BLaER1 (cell line): ENCODE measurements at regions not wholly inside any gene's neighbourhood (a gene's known extent, or its start where the extent isn't known, plus 50 kb on each side); places are given as distances from the start of the nearest gene placed in this dataset.

Experiments used
- H3K27ac ChIP-seq: shearing (Covaris generic); formaldehyde crosslinking; 2 replicates; pipeline ENCODE4 v1.8.1; 2022
- H3K27me3 ChIP-seq: shearing (Covaris generic); formaldehyde crosslinking; 2 replicates; pipeline ENCODE4 v1.8.1; 2022
- H3K36me3 ChIP-seq: shearing (Covaris generic); formaldehyde crosslinking; 2 replicates; pipeline ENCODE4 v1.8.1; 2022
- H3K4me1 ChIP-seq: shearing (Covaris generic); formaldehyde crosslinking; 2 replicates; pipeline ENCODE4 v1.8.1; 2022
- H3K4me2 ChIP-seq: shearing (Covaris generic); formaldehyde crosslinking; 2 replicates; pipeline ENCODE4 v1.8.1; 2022
- H3K4me3 ChIP-seq: shearing (Covaris generic); formaldehyde crosslinking; 2 replicates; pipeline ENCODE4 v1.8.1; 2022
- H3K9ac ChIP-seq: shearing (Covaris generic); formaldehyde crosslinking; 2 replicates; pipeline ENCODE4 v1.8.1; 2022
- H3K9me3 ChIP-seq: shearing (Covaris generic); formaldehyde crosslinking; 2 replicates; pipeline ENCODE4 v1.8.1; 2022
- H4K20me1 ChIP-seq: shearing (Covaris generic); formaldehyde crosslinking; 2 replicates; pipeline ENCODE4 v1.8.1; 2022
- Cebpa-rat ChIP-seq: shearing (Covaris generic); IDR thresholded peaks from 2 replicates; pipeline ENCODE4 v1.8.1; 2022

DNA sequence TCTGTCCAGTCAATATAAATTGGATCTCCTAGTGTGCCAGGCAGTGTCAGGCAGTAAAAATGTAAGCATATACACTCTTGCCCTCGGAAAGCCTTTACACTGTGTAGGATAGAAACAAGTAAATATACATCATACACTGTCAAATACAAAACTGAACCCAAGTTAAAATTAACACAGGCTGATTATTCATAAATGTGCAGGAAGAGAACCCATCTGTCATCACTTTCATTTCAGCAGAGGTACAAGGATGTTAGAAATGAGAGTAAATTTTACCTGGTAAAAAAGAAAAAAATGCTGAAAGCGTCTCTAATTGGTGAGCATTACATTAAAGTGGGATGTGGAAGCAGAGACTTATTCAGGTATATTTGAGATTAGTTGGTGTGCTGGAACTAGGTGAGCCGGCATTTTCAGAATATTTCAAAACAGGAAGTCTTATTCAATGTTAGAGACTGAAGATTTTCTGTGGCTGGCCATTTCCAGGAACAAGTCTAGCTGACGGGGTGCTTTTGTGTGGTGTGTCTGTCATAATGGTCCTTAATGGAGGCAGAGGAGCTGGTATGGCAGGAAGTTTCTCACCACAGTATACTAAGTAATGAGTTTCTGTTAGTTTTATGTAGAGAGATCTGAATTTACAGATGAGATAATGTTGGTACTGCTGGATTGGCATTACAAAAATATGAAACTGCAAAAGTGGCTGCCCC is 192.6 kb downstream of the CASP12 start:
- no peaks in the 10 kb centered on the region for H3K27me3 ChIP-seq
- H3K36me3 ChIP-seq = no peaks in the 10 kb centered on the region
- peak overlapping the region; percentile 14 for H3K27ac ChIP-seq
- peaks cover 22% of the 10 kb centered on the region for H3K4me1 ChIP-seq
- no peak for TF ChIP-seq Cebpa-rat
- no peaks in the 10 kb centered on the region for H3K9me3 ChIP-seq
- H4K20me1 ChIP-seq = no peaks in the 10 kb centered on the region
- peak overlapping the region; percentile 12; the same call in 1 of the 2 replicates for H3K4me3 ChIP-seq
- H3K9ac ChIP-seq = peak overlapping the region; percentile 30
- peak overlapping the region; percentile 57 for H3K4me2 ChIP-seq

GRCh38 chr11:104704888-104705287 is 193.4 kb downstream of the CASP12 start:
- no peak overlapping the region for H3K9ac ChIP-seq
- peak overlapping the region; percentile 57 for H3K4me2 ChIP-seq
- no peak overlapping the region for H3K27ac ChIP-seq

GRCh38 chr11:104704146-104704830 is 194.0 kb downstream of the CASP12 start:
- Histone ChIP-seq H3K9me3 (no peaks in the 10 kb centered on the region), H3K9ac (no peak overlapping the region), H3K4me2 (no peak overlapping the region), H3K27ac (no peak overlapping the region), H3K4me1 (peaks cover 22% of the 10 kb centered on the region), H3K4me3 (no peak overlapping the region), H3K27me3 (no peaks in the 10 kb centered on the region), H4K20me1 (no peaks in the 10 kb centered on the region), H3K36me3 (no peaks in the 10 kb centered on the region)
- no peak for TF ChIP-seq Cebpa-rat

More at GRCh38 chr11:104704888-104705287, 193.4 kb downstream of the CASP12 start:
- peaks cover 22% of the 10 kb centered on the region for H3K4me1 ChIP-seq
- no peaks in the 10 kb centered on the region for H3K27me3 ChIP-seq
- no peaks in the 10 kb centered on the region for H3K36me3 ChIP-seq
- TF ChIP-seq Cebpa-rat = no peak
- H4K20me1 ChIP-seq = no peaks in the 10 kb centered on the region
- no peaks in the 10 kb centered on the region for H3K9me3 ChIP-seq
- no peak overlapping the region for H3K4me3 ChIP-seq

DNA sequence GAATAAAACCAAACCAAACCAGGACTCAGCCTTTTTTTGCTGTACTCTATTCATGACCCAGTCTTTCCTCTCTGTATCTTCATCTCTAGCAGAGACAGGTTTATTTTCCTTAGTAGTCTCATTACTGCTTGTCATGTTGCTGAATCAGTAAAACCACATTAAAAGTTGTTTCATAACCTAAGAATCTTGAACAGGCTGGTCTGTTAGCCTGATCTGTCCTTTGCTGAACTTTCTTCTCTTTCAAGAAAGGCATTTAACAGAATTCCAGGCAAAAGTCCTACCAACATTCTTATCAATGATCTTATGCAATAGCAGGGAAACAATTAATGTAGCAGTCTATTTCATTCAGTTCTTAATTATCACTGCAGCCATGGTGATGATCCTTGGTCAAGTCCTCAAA is 197.7 kb downstream of the CASP12 start:
- no peaks in the 10 kb centered on the region for H3K9me3 ChIP-seq
- H3K9ac ChIP-seq = no peak overlapping the region
- H4K20me1 ChIP-seq = no peaks in the 10 kb centered on the region
- no peak for TF ChIP-seq Cebpa-rat
- no peak overlapping the region for H3K4me2 ChIP-seq
- no peak overlapping the region for H3K27ac ChIP-seq
- H3K27me3 ChIP-seq = no peaks in the 10 kb centered on the region
- H3K36me3 ChIP-seq = no peaks in the 10 kb centered on the region
- no peak overlapping the region for H3K4me3 ChIP-seq
- peaks cover 10% of the 10 kb centered on the region for H3K4me1 ChIP-seq

DNA sequence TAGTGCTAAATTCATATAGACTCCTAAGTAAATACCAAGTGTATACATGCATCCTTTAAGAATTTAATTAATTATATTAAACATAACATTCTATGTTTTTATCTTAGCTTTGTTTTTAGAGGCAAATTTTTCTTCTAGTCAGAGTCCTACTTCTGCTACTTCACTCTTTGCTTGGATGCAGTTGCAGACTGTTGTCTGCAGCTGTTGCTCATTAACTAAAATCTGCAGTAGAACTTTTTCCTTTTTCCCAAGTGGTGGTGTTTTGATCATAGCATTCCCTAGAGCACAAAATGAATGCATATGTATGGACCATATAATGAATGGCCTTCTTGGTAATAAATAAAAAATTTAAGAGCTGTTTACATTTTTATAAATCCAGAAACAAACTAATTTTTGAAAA is 198.3 kb downstream of the CASP12 start:
- no peak overlapping the region for H3K27ac ChIP-seq

GRCh38 chr11:104695065-104695463 is 203.2 kb downstream of the CASP12 start:
- Histone ChIP-seq H3K4me1 (no peaks in the 10 kb centered on the region), H3K4me2 (no peak overlapping the region), H3K27me3 (no peaks in the 10 kb centered on the region), H3K9ac (no peak overlapping the region), H3K36me3 (no peaks in the 10 kb centered on the region), H3K27ac (no peak overlapping the region), H3K4me3 (no peak overlapping the region), H3K9me3 (no peaks in the 10 kb centered on the region), H4K20me1 (no peaks in the 10 kb centered on the region)
- TF ChIP-seq Cebpa-rat = no peak

More for the DNA sequence above, 198.3 kb downstream of the CASP12 start:
- H4K20me1 ChIP-seq = no peaks in the 10 kb centered on the region
- H3K4me2 ChIP-seq = no peak overlapping the region
- H3K9me3 ChIP-seq = no peaks in the 10 kb centered on the region
- no peak for TF ChIP-seq Cebpa-rat
- H3K36me3 ChIP-seq = no peaks in the 10 kb centered on the region
- H3K4me1 ChIP-seq = peaks cover 4% of the 10 kb centered on the region; the same call in 1 of the 2 replicates
- no peaks in the 10 kb centered on the region for H3K27me3 ChIP-seq
- no peak overlapping the region for H3K4me3 ChIP-seq
- H3K9ac ChIP-seq = no peak overlapping the region

DNA sequence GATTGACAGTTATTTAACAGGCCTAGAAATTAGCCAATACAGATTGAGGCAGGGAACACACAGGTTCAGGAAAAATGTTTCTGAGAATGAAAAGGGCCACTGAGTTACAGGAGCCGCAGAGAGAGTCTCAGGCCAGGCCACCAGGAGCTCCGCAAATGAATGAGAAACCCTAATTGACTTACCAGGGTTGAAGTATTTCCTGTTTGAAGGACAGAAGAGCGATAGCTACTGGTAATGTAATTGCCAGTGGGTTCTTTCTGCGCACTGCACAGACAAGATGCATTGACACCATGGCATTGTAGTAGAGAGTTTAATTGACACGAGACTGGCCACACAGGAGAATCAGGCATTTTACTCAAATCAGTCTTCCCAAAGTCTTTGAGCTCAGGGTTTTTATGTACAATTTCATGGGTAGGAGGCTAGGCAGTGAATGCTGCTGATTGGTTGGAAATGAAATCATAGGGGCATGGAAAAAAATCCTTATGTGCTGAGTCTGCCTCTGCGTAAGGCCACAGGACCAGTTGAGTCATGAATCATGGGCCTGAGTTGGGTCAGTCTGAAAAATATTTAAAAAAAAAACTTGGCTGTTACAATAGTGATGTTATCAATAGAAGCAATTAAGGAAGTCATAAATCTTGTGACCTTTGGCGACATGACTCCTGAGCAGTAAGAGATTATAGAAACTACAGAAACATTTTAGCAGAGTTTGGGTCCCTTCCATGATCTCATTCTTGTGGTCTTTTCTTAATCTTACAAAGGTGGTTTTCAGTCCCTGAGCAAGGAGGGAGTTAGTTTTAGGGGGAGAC is 203.8 kb downstream of the CASP12 start:
- Histone ChIP-seq H3K9me3 (no peaks in the 10 kb centered on the region), H3K4me1 (no peaks in the 10 kb centered on the region), H3K27ac (no peak overlapping the region), H4K20me1 (no peaks in the 10 kb centered on the region), H3K9ac (no peak overlapping the region), H3K36me3 (no peaks in the 10 kb centered on the region), H3K4me2 (no peak overlapping the region), H3K4me3 (no peak overlapping the region), H3K27me3 (no peaks in the 10 kb centered on the region)
- no peak for TF ChIP-seq Cebpa-rat

- Histone ChIP-seq H3K27ac (no peak overlapping the region), H3K4me2 (no peak overlapping the region), H4K20me1 (no peaks in the 10 kb centered on the region), H3K9me3 (no peaks in the 10 kb centered on the region), H3K9ac (no peak overlapping the region), H3K27me3 (no peaks in the 10 kb centered on the region), H3K4me3 (no peak overlapping the region), H3K4me1 (no peaks in the 10 kb centered on the region), H3K36me3 (no peaks in the 10 kb centered on the region)
- no peak for TF ChIP-seq Cebpa-rat
These were observed 205.5 kb downstream of the CASP12 start for GRCh38 chr11:104692751-104693150.

DNA sequence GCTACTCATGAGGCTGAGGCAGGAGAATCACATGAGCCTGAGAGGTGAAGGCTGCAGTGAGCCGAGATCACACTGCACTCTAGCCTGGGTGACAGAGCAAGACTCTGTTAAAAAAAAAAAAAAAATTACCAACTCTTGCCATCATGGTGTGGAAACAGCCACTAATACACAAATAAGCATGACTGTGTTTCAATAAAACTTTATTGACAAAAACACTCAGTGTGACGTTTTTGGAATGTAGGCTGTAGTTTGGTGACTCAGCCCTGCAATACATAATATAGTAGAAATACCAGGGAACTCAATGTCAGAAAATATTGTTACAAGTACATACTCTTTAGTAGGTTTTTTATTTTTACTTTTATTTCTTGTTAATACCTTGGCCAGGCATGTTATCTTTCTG is 207.1 kb downstream of the CASP12 start:
- Histone ChIP-seq H4K20me1 (no peaks in the 10 kb centered on the region), H3K27me3 (no peaks in the 10 kb centered on the region), H3K9ac (no peak overlapping the region), H3K4me2 (no peak overlapping the region), H3K4me1 (no peaks in the 10 kb centered on the region), H3K27ac (no peak overlapping the region), H3K9me3 (no peaks in the 10 kb centered on the region), H3K4me3 (no peak overlapping the region), H3K36me3 (no peaks in the 10 kb centered on the region)
- no peak for TF ChIP-seq Cebpa-rat

- no peaks in the 10 kb centered on the region for H4K20me1 ChIP-seq
- no peaks in the 10 kb centered on the region for H3K9me3 ChIP-seq
- TF ChIP-seq Cebpa-rat = no peak
- no peaks in the 10 kb centered on the region for H3K4me1 ChIP-seq
- H3K27me3 ChIP-seq = no peaks in the 10 kb centered on the region
- H3K36me3 ChIP-seq = no peaks in the 10 kb centered on the region
- H3K27ac ChIP-seq = no peak overlapping the region
- H3K4me3 ChIP-seq = no peak overlapping the region
- no peak overlapping the region for H3K4me2 ChIP-seq
- no peak overlapping the region for H3K9ac ChIP-seq
These were observed 208.0 kb downstream of the CASP12 start for GRCh38 chr11:104690241-104690640.
